ENCODE measurements at regions not wholly inside any gene's neighbourhood (a gene's known extent, or its start where the extent isn't known, plus 50 kb on each side); places are given as distances from the start of the nearest gene placed in this dataset.

DNA sequence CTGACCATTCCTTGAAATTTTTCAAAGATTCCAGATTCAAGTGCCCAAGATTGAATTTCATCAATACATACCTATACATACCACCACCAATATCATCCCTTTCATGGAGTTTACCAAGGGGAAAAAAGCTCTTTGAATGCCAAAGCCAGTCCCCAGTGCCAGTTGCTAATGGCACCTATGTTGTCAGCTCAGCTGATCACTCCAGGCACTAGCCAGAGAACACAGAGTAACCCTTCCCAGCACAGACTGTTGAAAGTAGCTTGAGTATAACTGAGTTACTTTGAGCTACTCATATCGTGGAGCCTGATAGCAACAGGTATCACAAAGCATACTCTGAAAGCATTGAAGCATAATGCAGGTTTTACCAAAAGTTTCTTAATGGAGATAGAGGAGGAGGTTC is 133.9 kb upstream of the NFIA start:
- Histone ChIP-seq H2AFZ (ENCODE audit: low read length) (no peak overlapping the region), H3K23me2 (ENCODE audit: low read depth, low read length) (no peaks in the 10 kb centered on the region; the same call in 1 of the 2 replicates), H3K4me2 (ENCODE audit: insufficient read depth in 1 of 2, low read depth in 2 of 2, low read length in 2 of 2) (no peak overlapping the region), H4K5ac (ENCODE audit: insufficient read length, low read depth, low read length) (no peak overlapping the region), H3K9ac (replicated peaks in 1 of 4; ENCODE audit: extremely low read depth in 1 of 4, low read depth in 3 of 4, low read length in 3 of 4) (no peak overlapping the region), H2AK5ac (ENCODE audit: low read depth, low read length) (no peak overlapping the region), H2BK20ac (ENCODE audit: low read length) (no peak overlapping the region), H3K4ac (replicated peaks; ENCODE audit: insufficient read length, low read depth, low read length) (no peak overlapping the region), H3K79me2 (ENCODE audit: control insufficient read depth in 1 of 2, insufficient read depth in 2 of 2, low read length in 2 of 2) (no peaks in the 10 kb centered on the region), H3K23ac (ENCODE audit: insufficient read length) (no peak overlapping the region), H4K20me1 (replicated peaks in 1 of 2; ENCODE audit: control insufficient read depth in 1 of 2, insufficient read depth in 2 of 2, low read length in 2 of 2) (no peaks in the 10 kb centered on the region), H3K27ac (ENCODE audit: low read depth, low read length) (no peak overlapping the region), H3K36me3 (ENCODE audit: control insufficient read depth in 2 of 4, insufficient read depth in 4 of 4, low read length in 3 of 4) (no peaks in the 10 kb centered on the region), H3K14ac (ENCODE audit: insufficient read length) (no peak overlapping the region), H4K91ac (replicated peaks; ENCODE audit: insufficient read length, low read length) (no peak overlapping the region), H3K4me3 (ENCODE audit: extremely low read depth in 1 of 4, insufficient read depth in 2 of 4, low read depth in 3 of 4, low read length in 4 of 4) (no peak overlapping the region), H2BK5ac (ENCODE audit: low read depth, low read length) (no peak overlapping the region), H3K27me3 (replicated peaks in 1 of 4; ENCODE audit: control insufficient read depth in 3 of 4, extremely low read depth in 1 of 4, insufficient read depth in 3 of 4, low read length in 3 of 4) (no peaks in the 10 kb centered on the region), H2BK15ac (ENCODE audit: low read length) (no peak overlapping the region), H3K18ac (ENCODE audit: extremely low read depth, low read length) (no peak overlapping the region), H3K56ac (replicated peaks; ENCODE audit: insufficient read length, low read depth, low read length) (no peak overlapping the region), H3K9me3 (ENCODE audit: insufficient read depth in 2 of 2, low read depth in 1 of 2, low read length in 1 of 2) (no peaks in the 10 kb centered on the region), H3K79me1 (ENCODE audit: low read depth, low read length) (no peaks in the 10 kb centered on the region), H2BK12ac (ENCODE audit: low read depth, low read length) (no peak overlapping the region), H2BK120ac (replicated peaks; ENCODE audit: low read depth, low read length) (no peak overlapping the region), H4K8ac (ENCODE audit: extremely low read depth, insufficient read depth, low read length) (no peak overlapping the region), H3K4me1 (replicated peaks in 1 of 4; ENCODE audit: control insufficient read depth in 3 of 4, insufficient read depth in 4 of 4, low read length in 3 of 4) (peaks cover 0 to 7% (median 2%) of the 10 kb centered on the region in 4 experiments; a peak in 2 of 7 replicates)
- ChIA-PET CTCF (ENCODE audit: partially characterized antibody) (interaction anchor here (0.6 to 2.4 kb wide), 6 partner anchors 11 to 609 kb away, joined by 3 to 11 read pairs (median 5); no protein-coding TSS in a partner anchor), POLR2A (ENCODE audit: partially characterized antibody) (no interaction called here)
- DNase-seq (ENCODE audit: low read depth in 1 of 2, low spot score in 2 of 2) (no peak), FAIRE-seq (no peak)
- 100% methylated on average over 1 of the region's 1 CpG; no CpG with 5 or more reads in 1 of the 2 experiments for WGBS, 2 experiments (ENCODE audit: extremely low coverage in 1 of 2, insufficient coverage in 1 of 2, insufficient read length in 1 of 2, insufficient replicate concordance in 2 of 2, low coverage in 1 of 2, low lambda C conversion rate in 2 of 2, missing lambda C conversion rate in 1 of 2)
- TF ChIP-seq SAP30 (IDR thresholded peaks at IDR 0.05; ENCODE audit: insufficient read depth, insufficient replicate concordance, low read length): no peak
- no peak for TF ChIP-seq BCL11A (IDR thresholded peaks at IDR 0.05; ENCODE audit: low read depth in 2 of 2, low read length in 2 of 2)
- no peak for TF ChIP-seq KDM4A (IDR thresholded peaks at IDR 0.05; ENCODE audit: low read depth, low read length, severe bottlenecking)
- no peak for TF ChIP-seq POLR2AphosphoS5 (IDR thresholded peaks at IDR 0.05; ENCODE audit: low read depth, low read length)
- TF ChIP-seq SUZ12 (IDR thresholded peaks at IDR 0.05; ENCODE audit: low read length): no peak
